AG08396 (cell line): ENCODE measurements at regions not wholly inside any gene's neighbourhood (a gene's known extent, or its start where the extent isn't known, plus 50 kb on each side); places are given as distances from the start of the nearest gene placed in this dataset.

Source experiments
- DNase-seq: peaks from one replicate; pipeline ENCODE4 v3.0.0; 2012; ENCODE audit warnings: low spot score, mixed read lengths

- no peak for DNase-seq
These were observed 229.9 kb upstream of the NR4A3 start for GRCh38 chr9:99591770-99592169.

GRCh38 chr9:99592834-99593574 is 228.7 kb upstream of the NR4A3 start:
- DNase-seq = no peak

GRCh38 chr9:99593610-99594009 is 228.1 kb upstream of the NR4A3 start:
- DNase-seq = no peak

- DNase-seq = no peak
These were observed 227.5 kb upstream of the NR4A3 start for GRCh38 chr9:99594056-99594780.

- DNase-seq = no peak
These were observed 225.9 kb upstream of the NR4A3 start for GRCh38 chr9:99595796-99596195.

- DNase-seq = no peak
These were observed 220.0 kb upstream of the NR4A3 start for GRCh38 chr9:99601571-99602111.

- DNase-seq = no peak
These were observed 218.8 kb upstream of the NR4A3 start for GRCh38 chr9:99602854-99603253.

GRCh38 chr9:99605016-99605743 is 216.5 kb upstream of the NR4A3 start:
- no peak for DNase-seq

GRCh38 chr9:99606296-99606695 is 215.4 kb upstream of the NR4A3 start:
- DNase-seq = no peak

GRCh38 chr9:99606957-99607356 is 214.7 kb upstream of the NR4A3 start:
- DNase-seq = no peak

GRCh38 chr9:99607842-99608448 is 213.7 kb upstream of the NR4A3 start:
- DNase-seq = no peak

- no peak for DNase-seq
These were observed 207.3 kb upstream of the NR4A3 start for GRCh38 chr9:99614341-99614740.

GRCh38 chr9:99621040-99621439 is 200.6 kb upstream of the NR4A3 start:
- no peak for DNase-seq

- DNase-seq = no peak
These were observed 199.0 kb upstream of the NR4A3 start for GRCh38 chr9:99622679-99623078.

GRCh38 chr9:99623780-99624364 is 197.8 kb upstream of the NR4A3 start:
- DNase-seq = no peak

- DNase-seq = no peak
These were observed 197.0 kb upstream of the NR4A3 start for GRCh38 chr9:99624499-99625233.

- DNase-seq = no peak
These were observed 195.3 kb upstream of the NR4A3 start for GRCh38 chr9:99626426-99626825.

- DNase-seq = no peak
These were observed 193.4 kb upstream of the NR4A3 start for GRCh38 chr9:99628285-99628684.

- no peak for DNase-seq
These were observed 192.7 kb upstream of the NR4A3 start for GRCh38 chr9:99628849-99629620.

- DNase-seq = no peak
These were observed 189.2 kb upstream of the NR4A3 start for GRCh38 chr9:99632349-99633038.
